ENCODE measurements at regions not wholly inside any gene's neighbourhood (a gene's known extent, or its start where the extent isn't known, plus 50 kb on each side); places are given as distances from the start of the nearest gene placed in this dataset.

DNA sequence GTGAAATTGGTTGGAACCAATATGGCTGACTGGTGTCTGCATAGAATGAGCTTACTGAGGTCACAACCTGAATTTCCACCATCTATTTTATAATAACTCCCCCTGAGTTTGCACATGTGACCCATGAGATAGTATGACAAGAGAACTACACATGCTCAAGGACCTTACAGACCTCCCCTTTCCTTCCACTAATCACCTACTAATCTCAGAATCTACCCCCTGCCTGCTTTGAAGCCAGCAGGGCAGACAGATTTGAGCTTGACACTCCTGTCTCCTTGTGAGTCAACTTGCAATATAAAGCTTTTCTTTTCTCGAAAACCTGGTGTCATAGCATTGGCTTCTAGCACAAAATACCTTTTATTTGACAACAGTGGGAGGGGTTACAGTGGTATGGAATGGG lies 248.4 kb downstream of the RFC3 start:
- TF ChIP-seq TOX (CRISPR knock-in tag; IDR thresholded peaks at IDR 0.05; ENCODE audit: borderline replicate concordance) (no peak), ARNTL (CRISPR knock-in tag; IDR thresholded peaks at IDR 0.05; ENCODE audit: borderline replicate concordance, low read depth) (no peak), ZFP30 (CRISPR knock-in tag; IDR thresholded peaks at IDR 0.05) (no peak), GLIS3 (CRISPR knock-in tag; IDR thresholded peaks at IDR 0.05) (no peak), BACH2 (CRISPR knock-in tag; IDR thresholded peaks at IDR 0.05; ENCODE audit: borderline replicate concordance) (no peak), PPARA (CRISPR knock-in tag; IDR thresholded peaks at IDR 0.05; ENCODE audit: borderline replicate concordance) (no peak), RARB (CRISPR knock-in tag; IDR thresholded peaks at IDR 0.05) (no peak), ESRRG (CRISPR knock-in tag; IDR thresholded peaks at IDR 0.05) (no peak), ZNF70 (CRISPR knock-in tag; IDR thresholded peaks at IDR 0.05) (no peak), ZC3H10 (CRISPR knock-in tag; IDR thresholded peaks at IDR 0.05) (no peak), OSR1 (CRISPR knock-in tag; IDR thresholded peaks at IDR 0.05) (no peak), SNAI2 (CRISPR knock-in tag; IDR thresholded peaks at IDR 0.05) (no peak)
- TF ChIP-seq, protein P1, sequence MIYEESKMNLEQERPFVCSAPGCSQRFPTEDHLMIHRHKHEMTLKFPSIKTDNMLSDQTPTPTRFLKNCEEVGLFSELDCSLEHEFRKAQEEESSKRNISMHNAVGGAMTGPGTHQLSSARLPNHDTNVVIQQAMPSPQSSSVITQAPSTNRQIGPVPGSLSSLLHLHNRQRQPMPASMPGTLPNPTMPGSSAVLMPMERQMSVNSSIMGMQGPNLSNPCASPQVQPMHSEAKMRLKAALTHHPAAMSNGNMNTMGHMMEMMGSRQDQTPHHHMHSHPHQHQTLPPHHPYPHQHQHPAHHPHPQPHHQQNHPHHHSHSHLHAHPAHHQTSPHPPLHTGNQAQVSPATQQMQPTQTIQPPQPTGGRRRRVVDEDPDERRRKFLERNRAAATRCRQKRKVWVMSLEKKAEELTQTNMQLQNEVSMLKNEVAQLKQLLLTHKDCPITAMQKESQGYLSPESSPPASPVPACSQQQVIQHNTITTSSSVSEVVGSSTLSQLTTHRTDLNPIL (CRISPR knock-in tag; IDR thresholded peaks at IDR 0.05; ENCODE audit: low read depth): no peak
- TF ChIP-seq, protein P2, sequence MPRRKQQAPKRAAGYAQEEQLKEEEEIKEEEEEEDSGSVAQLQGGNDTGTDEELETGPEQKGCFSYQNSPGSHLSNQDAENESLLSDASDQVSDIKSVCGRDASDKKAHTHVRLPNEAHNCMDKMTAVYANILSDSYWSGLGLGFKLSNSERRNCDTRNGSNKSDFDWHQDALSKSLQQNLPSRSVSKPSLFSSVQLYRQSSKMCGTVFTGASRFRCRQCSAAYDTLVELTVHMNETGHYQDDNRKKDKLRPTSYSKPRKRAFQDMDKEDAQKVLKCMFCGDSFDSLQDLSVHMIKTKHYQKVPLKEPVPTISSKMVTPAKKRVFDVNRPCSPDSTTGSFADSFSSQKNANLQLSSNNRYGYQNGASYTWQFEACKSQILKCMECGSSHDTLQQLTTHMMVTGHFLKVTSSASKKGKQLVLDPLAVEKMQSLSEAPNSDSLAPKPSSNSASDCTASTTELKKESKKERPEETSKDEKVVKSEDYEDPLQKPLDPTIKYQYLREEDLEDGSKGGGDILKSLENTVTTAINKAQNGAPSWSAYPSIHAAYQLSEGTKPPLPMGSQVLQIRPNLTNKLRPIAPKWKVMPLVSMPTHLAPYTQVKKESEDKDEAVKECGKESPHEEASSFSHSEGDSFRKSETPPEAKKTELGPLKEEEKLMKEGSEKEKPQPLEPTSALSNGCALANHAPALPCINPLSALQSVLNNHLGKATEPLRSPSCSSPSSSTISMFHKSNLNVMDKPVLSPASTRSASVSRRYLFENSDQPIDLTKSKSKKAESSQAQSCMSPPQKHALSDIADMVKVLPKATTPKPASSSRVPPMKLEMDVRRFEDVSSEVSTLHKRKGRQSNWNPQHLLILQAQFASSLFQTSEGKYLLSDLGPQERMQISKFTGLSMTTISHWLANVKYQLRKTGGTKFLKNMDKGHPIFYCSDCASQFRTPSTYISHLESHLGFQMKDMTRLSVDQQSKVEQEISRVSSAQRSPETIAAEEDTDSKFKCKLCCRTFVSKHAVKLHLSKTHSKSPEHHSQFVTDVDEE (CRISPR knock-in tag; IDR thresholded peaks at IDR 0.05): no peak
- ATAC-seq: no peak

DNA sequence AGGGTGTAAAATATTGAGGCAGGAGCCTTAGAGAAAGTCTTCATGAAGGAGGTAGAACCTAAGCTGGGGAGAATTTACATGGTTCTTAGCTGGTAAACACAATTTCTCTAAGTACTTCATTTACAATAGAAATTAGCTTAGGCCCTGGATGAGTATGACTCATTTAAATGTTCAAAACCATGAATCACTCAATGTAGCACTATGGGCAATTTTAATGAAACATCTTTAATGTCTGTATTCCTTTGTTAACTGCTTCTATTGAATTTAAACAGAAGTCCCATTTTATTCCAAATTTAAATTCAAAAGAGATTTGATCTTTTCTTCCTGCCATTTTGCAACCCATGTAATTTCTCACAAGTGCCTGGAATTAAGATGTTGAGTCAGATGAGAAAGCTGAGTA lies 252.1 kb downstream of the RFC3 start:
- TF ChIP-seq, protein P2 (CRISPR knock-in tag; IDR thresholded peaks at IDR 0.05): no peak
- TF ChIP-seq ARNTL (CRISPR knock-in tag; IDR thresholded peaks at IDR 0.05; ENCODE audit: borderline replicate concordance, low read depth): no peak
- no peak for TF ChIP-seq BACH2 (CRISPR knock-in tag; IDR thresholded peaks at IDR 0.05; ENCODE audit: borderline replicate concordance)
- TF ChIP-seq ZFP30 (CRISPR knock-in tag; IDR thresholded peaks at IDR 0.05): no peak
- TF ChIP-seq, protein P3, sequence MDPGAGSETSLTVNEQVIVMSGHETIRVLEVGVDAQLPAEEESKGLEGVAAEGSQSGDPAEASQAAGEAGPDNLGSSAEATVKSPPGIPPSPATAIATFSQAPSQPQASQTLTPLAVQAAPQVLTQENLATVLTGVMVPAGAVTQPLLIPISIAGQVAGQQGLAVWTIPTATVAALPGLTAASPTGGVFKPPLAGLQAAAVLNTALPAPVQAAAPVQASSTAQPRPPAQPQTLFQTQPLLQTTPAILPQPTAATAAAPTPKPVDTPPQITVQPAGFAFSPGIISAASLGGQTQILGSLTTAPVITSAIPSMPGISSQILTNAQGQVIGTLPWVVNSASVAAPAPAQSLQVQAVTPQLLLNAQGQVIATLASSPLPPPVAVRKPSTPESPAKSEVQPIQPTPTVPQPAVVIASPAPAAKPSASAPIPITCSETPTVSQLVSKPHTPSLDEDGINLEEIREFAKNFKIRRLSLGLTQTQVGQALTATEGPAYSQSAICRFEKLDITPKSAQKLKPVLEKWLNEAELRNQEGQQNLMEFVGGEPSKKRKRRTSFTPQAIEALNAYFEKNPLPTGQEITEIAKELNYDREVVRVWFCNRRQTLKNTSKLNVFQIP (CRISPR knock-in tag; IDR thresholded peaks at IDR 0.05; ENCODE audit: borderline replicate concordance, low read depth): no peak
- TF ChIP-seq, protein P4, sequence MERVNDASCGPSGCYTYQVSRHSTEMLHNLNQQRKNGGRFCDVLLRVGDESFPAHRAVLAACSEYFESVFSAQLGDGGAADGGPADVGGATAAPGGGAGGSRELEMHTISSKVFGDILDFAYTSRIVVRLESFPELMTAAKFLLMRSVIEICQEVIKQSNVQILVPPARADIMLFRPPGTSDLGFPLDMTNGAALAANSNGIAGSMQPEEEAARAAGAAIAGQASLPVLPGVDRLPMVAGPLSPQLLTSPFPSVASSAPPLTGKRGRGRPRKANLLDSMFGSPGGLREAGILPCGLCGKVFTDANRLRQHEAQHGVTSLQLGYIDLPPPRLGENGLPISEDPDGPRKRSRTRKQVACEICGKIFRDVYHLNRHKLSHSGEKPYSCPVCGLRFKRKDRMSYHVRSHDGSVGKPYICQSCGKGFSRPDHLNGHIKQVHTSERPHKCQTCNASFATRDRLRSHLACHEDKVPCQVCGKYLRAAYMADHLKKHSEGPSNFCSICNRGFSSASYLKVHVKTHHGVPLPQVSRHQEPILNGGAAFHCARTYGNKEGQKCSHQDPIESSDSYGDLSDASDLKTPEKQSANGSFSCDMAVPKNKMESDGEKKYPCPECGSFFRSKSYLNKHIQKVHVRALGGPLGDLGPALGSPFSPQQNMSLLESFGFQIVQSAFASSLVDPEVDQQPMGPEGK (CRISPR knock-in tag; IDR thresholded peaks at IDR 0.05; ENCODE audit: borderline replicate concordance): no peak
- TF ChIP-seq, protein P1 (CRISPR knock-in tag; IDR thresholded peaks at IDR 0.05; ENCODE audit: low read depth): no peak
- TF ChIP-seq, protein P5, sequence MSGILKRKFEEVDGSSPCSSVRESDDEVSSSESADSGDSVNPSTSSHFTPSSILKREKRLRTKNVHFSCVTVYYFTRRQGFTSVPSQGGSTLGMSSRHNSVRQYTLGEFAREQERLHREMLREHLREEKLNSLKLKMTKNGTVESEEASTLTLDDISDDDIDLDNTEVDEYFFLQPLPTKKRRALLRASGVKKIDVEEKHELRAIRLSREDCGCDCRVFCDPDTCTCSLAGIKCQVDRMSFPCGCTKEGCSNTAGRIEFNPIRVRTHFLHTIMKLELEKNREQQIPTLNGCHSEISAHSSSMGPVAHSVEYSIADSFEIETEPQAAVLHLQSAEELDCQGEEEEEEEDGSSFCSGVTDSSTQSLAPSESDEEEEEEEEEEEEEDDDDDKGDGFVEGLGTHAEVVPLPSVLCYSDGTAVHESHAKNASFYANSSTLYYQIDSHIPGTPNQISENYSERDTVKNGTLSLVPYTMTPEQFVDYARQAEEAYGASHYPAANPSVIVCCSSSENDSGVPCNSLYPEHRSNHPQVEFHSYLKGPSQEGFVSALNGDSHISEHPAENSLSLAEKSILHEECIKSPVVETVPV (CRISPR knock-in tag; IDR thresholded peaks at IDR 0.05): no peak
- no peak for TF ChIP-seq RARB (CRISPR knock-in tag; IDR thresholded peaks at IDR 0.05)
- no peak for TF ChIP-seq ZNF70 (CRISPR knock-in tag; IDR thresholded peaks at IDR 0.05)
- no peak for TF ChIP-seq PPARA (CRISPR knock-in tag; IDR thresholded peaks at IDR 0.05; ENCODE audit: borderline replicate concordance)
- TF ChIP-seq ESRRG (CRISPR knock-in tag; IDR thresholded peaks at IDR 0.05): no peak
- no peak for TF ChIP-seq CSDC2 (CRISPR knock-in tag; IDR thresholded peaks at IDR 0.05)
- no peak for TF ChIP-seq ZFP3 (CRISPR knock-in tag; IDR thresholded peaks at IDR 0.05)
- no peak for TF ChIP-seq SNAI2 (CRISPR knock-in tag; IDR thresholded peaks at IDR 0.05)
- no peak for TF ChIP-seq ZC3H10 (CRISPR knock-in tag; IDR thresholded peaks at IDR 0.05)
- TF ChIP-seq OSR1 (CRISPR knock-in tag; IDR thresholded peaks at IDR 0.05): no peak
- TF ChIP-seq ZNF565 (CRISPR knock-in tag; conservative IDR thresholded peaks at IDR 0.05; ENCODE audit: low read depth): no peak
- TF ChIP-seq ZNF8 (CRISPR knock-in tag; IDR thresholded peaks at IDR 0.05): no peak
- TF ChIP-seq TCF4 (CRISPR knock-in tag; IDR thresholded peaks at IDR 0.05; ENCODE audit: borderline replicate concordance): no peak
- ATAC-seq: no peak

All from SK-N-SH treated with all-trans-retinoic acid at 6 μM for 48 hours (cell line).